GM21367 (cell line): ENCODE measurements at regions not wholly inside any gene's neighbourhood (a gene's known extent, or its start where the extent isn't known, plus 50 kb on each side); places are given as distances from the start of the nearest gene placed in this dataset.
A peak's percentile ranks its signal among the peaks of the same experiment; 100 is the strongest.
"Not testable (repeated sequence)": the region's sequence is repeated elsewhere in the genome, so short reads cannot be mapped to it uniquely, and the experiment has no call there.

Source experiments
- ATAC-seq: cut with Tn5 transposase; IDR thresholded peaks from one replicate; pipeline ENCODE4 v1.9.1; 2021; ENCODE audit not compliant: unreplicated experiment

DNA sequence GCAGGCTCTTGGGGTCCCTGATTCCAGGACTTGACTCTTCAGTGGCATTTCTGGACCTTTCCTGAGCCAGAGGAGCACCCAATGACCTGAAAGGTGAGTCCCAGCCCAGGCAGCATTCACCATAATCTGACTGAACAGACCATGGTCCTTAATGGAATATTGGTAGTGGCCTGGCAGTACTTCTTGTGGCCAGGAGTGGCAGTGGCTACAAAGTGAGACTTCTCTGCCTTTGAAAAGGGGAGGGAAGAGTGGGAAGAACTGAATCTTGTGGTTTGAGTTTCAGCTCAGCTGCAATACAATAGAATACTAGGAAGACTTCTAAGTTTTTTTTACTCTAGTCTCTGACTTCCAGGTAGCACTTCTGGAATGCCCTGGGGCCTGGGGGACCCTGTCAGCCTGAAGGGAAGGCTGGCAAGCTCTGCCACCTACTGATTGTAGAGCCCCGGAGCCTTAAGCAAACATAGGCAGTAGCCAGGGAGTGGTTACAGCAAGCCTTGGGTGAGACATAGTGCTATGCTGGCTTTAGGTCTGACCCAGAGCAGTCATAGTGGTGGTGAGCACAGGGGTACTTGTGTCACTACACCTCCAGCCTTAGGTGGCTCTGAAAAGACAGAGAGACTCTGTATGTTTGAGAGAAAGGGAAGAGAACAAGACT is 674.2 kb upstream of the MANEA start:
- ATAC-seq: no peak

DNA sequence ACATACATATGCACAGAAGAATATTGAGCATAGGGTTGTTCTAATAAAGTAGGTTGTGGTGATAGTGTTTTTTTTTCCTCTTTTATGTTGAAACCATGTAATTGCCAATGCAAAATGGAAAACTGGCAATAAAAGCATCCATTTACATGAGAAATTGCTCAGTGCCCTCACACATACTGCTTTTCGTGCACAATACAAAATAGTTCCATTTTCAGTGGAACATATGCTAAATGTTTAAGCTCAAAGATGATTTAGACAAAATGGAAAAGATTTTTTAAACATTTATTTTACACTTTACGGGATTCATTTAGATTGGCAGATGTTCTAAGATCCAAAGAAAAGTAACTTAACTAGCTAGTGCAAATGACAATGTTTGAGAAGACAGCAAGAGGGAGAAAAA is 678.1 kb upstream of the MANEA start:
- no peak for ATAC-seq

GRCh38 chr6:94894300-94894699 is 683.0 kb upstream of the MANEA start:
- ATAC-seq: no peak

DNA sequence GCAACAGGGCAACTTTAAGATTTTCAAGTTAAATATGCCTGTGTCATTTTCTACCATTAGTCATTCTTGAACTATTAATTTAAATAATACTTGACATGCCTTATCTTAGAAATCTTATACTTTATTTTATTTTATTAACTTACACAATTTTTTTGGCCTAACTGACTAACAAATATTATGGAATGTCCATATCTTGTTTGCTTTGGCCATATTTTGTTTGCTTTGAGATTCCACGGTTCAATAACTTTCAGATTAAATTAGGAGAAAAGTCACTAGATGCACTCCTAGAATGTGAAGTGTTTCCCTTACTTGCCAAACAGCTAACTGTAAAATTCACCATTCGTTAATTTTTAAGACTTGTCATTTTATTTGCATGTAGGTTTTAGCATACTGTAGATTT is 684.0 kb upstream of the MANEA start:
- ATAC-seq: no peak

DNA sequence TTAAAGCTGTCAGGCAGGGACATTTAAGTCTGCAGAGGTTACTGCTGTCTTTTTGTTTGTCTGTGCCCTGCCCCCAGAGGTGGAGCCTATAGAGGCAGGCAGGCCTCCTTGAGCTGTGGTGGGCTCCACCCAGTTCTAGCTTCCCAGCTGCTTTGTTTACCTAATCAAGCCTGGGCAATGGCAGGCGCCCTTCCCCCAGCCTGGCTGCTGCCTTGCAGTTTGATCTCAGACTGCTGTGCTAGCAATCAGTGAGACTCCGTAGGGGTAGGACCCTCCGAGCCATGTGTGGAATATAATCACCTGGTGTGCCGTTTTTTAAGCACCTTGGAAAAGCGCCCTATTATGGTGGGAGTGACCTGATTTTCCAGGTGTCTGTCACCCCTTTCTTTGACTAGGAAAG is 703.5 kb upstream of the MANEA start:
- not testable (repeated sequence) for ATAC-seq

- no peak for ATAC-seq
Measured at GRCh38 chr6:94862112-94862511, 715.2 kb upstream of the MANEA start.

- no peak for ATAC-seq
Measured at GRCh38 chr6:94859924-94860323, 717.4 kb upstream of the MANEA start.

GRCh38 chr6:94856999-94857398 is 720.3 kb upstream of the MANEA start:
- ATAC-seq: not testable (repeated sequence)

- not testable (repeated sequence) for ATAC-seq
Measured at GRCh38 chr6:94851329-94851728, 726.0 kb upstream of the MANEA start.

DNA sequence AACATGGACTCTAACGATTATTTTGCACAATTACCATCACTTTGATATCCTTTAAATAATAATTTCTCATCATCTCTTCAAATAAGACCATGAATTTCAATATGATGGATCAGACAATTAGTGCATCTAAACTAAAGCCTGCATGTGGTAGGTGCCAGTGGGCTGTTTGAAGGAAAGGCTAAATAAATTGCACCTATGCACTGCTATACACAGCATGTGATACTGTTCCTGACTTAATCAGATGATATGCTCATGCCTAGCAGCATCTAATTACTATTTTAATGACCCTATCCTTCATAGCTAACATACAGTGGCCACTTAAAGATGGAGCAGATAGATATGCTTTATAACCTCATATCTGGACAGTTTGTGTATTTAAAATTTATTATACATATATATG is 731.6 kb upstream of the MANEA start:
- no peak for ATAC-seq

DNA sequence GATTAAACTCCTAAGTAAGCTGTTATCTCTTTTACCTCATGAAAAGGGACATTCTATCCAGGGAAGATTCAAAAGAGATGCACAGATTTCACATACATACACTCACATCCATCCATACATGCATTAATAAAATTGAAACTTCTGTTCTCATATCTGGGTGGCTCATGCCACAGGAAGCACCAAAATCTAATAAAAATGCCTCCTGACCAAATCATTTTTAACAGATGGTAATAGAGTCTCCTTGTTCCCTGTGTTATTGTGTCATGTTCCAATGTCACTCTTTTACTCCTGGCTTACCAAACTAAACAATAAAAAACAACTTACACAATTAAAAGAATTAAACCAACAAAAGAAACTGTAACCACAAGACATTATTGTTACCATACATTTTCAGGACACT is 742.1 kb upstream of the MANEA start:
- no peak for ATAC-seq

GRCh38 chr6:94813806-94814205 is 763.5 kb upstream of the MANEA start:
- no peak for ATAC-seq

GRCh38 chr6:94801344-94801743 is 776.0 kb upstream of the MANEA start:
- no peak for ATAC-seq

DNA sequence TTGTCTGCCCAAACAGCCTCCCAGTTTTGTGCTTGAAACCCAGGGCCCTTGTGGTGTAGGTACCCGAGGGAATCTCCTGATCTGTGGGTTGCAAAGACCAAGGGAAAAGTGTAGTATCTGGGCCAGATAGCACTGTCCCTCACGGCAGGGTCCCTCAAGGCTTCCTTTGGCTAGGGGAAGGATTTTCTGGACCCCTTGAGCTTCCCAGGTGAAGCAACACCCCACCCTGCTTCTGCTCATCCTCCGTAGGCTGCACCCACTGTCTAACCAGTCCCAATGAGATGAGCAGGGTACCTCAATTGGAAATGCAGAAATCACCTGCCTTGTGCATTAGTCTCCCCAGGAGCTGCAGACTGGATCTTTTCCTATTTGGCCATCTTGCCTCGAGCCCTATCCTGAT is 791.8 kb upstream of the MANEA start:
- no peak for ATAC-seq

GRCh38 chr6:94785081-94785480 is 792.3 kb upstream of the MANEA start:
- not testable (repeated sequence) for ATAC-seq

- no peak for ATAC-seq
Measured at GRCh38 chr6:94769197-94769596, 808.1 kb upstream of the MANEA start.

- peak; percentile 94 for ATAC-seq
Measured at GRCh38 chr6:94751641-94752329, 825.5 kb upstream of the MANEA start.

DNA sequence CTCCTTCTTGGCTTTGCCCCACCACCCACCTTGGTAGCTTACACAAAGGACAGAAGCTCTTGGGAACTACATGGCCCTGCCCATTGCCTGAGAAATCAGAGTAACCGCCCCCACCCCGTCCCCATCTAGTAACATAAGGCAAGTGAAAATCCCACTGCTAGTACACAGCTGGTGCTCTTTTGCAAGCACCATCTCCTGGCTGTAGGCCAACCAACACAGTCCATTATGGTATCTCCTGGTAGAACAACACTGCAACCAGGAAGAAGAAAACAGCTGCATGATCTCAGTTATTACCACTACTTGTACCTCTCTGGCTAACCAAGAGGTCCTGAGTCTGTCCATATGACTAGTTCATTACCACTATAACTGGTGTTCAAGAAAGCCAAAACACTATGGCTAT is 841.1 kb upstream of the MANEA start:
- no peak for ATAC-seq

GRCh38 chr6:94735270-94735669 is 842.1 kb upstream of the MANEA start:
- no peak for ATAC-seq

DNA sequence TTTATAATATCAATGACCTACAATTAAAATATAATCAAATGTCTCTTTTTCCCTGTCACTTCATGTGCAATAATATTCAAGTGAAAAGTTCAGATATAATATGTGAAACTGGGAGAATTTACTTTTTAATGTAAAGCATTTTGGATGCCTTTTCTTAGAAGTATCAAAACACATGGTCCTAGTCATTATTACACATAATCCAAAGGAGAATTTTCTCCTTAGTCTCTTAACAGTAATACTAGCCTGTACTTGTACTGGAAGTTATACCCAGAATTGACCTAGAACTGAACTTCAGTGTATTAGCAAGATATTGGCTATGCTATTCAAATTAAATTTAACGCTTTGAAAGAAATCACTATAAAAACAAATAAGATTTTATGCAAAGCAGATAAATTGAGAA is 842.6 kb upstream of the MANEA start:
- ATAC-seq: no peak

GRCh38 chr6:94733066-94733465 is 844.3 kb upstream of the MANEA start:
- ATAC-seq: no peak

DNA sequence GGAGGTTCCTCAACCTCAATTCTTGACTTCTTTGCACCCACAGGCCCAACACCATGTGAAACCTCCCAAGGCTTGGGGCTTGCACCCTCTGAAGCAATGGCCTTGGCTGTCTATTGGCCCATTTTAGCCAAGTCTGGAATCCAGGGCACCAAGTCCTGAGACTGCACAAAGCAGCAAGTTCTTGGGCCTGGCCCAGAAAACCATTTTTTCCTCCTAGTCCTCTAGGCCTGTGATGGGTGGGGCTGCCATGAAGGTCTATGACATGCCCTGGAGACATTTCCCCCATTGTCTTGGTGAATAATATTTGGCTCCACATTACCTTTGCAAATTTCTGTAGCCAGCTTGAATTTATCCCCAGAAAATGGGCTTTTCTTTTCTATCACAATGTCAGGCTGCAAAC is 849.6 kb upstream of the MANEA start:
- ATAC-seq: no peak

DNA sequence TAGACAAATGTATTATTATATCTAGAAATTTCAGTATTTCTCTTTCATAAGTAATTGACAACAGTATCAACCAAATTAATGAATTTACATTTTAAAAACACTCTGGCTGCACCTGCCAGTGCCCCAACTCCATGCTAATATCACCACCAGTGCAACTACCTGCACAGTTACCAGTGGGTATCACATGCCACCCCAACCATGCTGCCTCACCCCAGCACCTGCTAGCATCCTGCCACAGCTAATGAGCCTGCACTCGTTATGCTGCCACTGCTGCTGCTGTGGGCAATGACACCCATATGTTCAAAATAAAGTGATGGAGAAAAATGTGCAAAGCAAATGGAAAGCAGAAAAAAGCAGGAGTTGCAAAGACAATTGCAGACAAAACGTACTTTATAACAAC is 855.9 kb upstream of the MANEA start:
- ATAC-seq: no peak
